Smooth muscle cell (in vitro differentiated cells): ENCODE measurements at regions not wholly inside any gene's neighbourhood (a gene's known extent, or its start where the extent isn't known, plus 50 kb on each side); places are given as distances from the start of the nearest gene placed in this dataset.

Experiments used
- DNase-seq: peaks from one replicate; lab custom pipeline; 2025; ENCODE audit not compliant: unreplicated experiment; lab: John Stamatoyannopoulos, UW
- H2AFZ ChIP-seq: fragments of 200-600 bp; sonication (generic); 2 replicates; pipeline ENCODE4 v1.6.0; 2016; ENCODE audit warnings: antibody characterized with exemption, low read depth, mild to moderate bottlenecking
- H3F3A ChIP-seq: fragments of 200-600 bp; sonication (generic); 2 replicates; pipeline ENCODE4 v1.6.0; 2017; ENCODE audit warnings: antibody characterized with exemption, low read depth
- H3K27ac ChIP-seq: fragments of 200-600 bp; sonication (generic); 2 replicates; pipeline ENCODE4 v1.5.1; 2016; ENCODE audit warnings: low read depth, mild to moderate bottlenecking
- H3K27me3 ChIP-seq: fragments of 200-600 bp; sonication (generic); 2 replicates; pipeline ENCODE4 v1.6.1; 2016; ENCODE audit warnings: low read depth, mild to moderate bottlenecking
- H3K36me3 ChIP-seq: fragments of 200-600 bp; sonication (generic); 2 replicates; pipeline ENCODE4 v1.5.1; 2016; ENCODE audit warnings: low read depth
- H3K4me1 ChIP-seq: fragments of 200-600 bp; sonication (generic); 2 replicates; pipeline ENCODE4 v1.5.1; 2016; ENCODE audit warnings: low read depth
- H3K4me2 ChIP-seq: fragments of 200-600 bp; sonication (generic); 2 replicates; pipeline ENCODE4 v1.6.0; 2016; ENCODE audit warnings: mild to moderate bottlenecking
- H3K4me3 ChIP-seq: fragments of 200-600 bp; sonication (generic); 2 replicates; pipeline ENCODE4 v1.5.1; 2016; ENCODE audit warnings: mild to moderate bottlenecking
- H3K79me2 ChIP-seq: fragments of 200-600 bp; sonication (generic); 2 replicates; pipeline ENCODE4 v1.6.0; 2016; ENCODE audit warnings: low read depth, mild to moderate bottlenecking
- H3K9ac ChIP-seq: fragments of 200-600 bp; sonication (generic); 2 replicates; pipeline ENCODE4 v1.6.0; 2016; ENCODE audit warnings: low read depth
- H3K9me3 ChIP-seq: fragments of 200-600 bp; sonication (generic); replicated peaks from 2 replicates; pipeline ENCODE4 v1.5.1; 2016; ENCODE audit warnings: low read depth
- H4K20me1 ChIP-seq: fragments of 200-600 bp; sonication (generic); 2 replicates; pipeline ENCODE4 v1.6.0; 2016; ENCODE audit warnings: low read depth
- CTCF ChIP-seq: fragments of 200-600 bp; sonication (generic); IDR thresholded peaks from 2 replicates; pipeline ENCODE4 v1.5.1; 2017; ENCODE audit warnings: borderline replicate concordance, mild to moderate bottlenecking, antibody characterized with exemption; ENCODE audit not compliant: insufficient read depth, poor library complexity, severe bottlenecking
- WGBS: methylation state at CpG from one replicate; pipeline ENCODE4 v1.1.7; 2016; ENCODE audit warnings: low lambda C conversion rate; 5-methylcytosine and 5-hydroxymethylcytosine counted together

GRCh38 chr13:77832339-77833100 lies 86.1 kb downstream of the EDNRB start:
- no peak overlapping the region for H3K4me3 ChIP-seq
- H3K9me3 ChIP-seq = no peaks in the 10 kb centered on the region
- TF ChIP-seq CTCF = no peak
- no peaks in the 10 kb centered on the region for H3K27me3 ChIP-seq
- no peak overlapping the region for H3K4me2 ChIP-seq
- WGBS = 97% methylated on average over 2 of the region's 2 CpGs
- H3K4me1 ChIP-seq = peaks cover 33% of the 10 kb centered on the region
- H3K36me3 ChIP-seq = no peaks in the 10 kb centered on the region
- peak overlapping the region; percentile 64 for H3K27ac ChIP-seq
- H3K79me2 ChIP-seq = no peaks in the 10 kb centered on the region
- DNase-seq = no peak
- no peak overlapping the region for H3K9ac ChIP-seq
- no peaks in the 10 kb centered on the region for H4K20me1 ChIP-seq
- no peaks in the 10 kb centered on the region for H3F3A ChIP-seq
- H2AFZ ChIP-seq = peak overlapping the region; percentile 44

DNA sequence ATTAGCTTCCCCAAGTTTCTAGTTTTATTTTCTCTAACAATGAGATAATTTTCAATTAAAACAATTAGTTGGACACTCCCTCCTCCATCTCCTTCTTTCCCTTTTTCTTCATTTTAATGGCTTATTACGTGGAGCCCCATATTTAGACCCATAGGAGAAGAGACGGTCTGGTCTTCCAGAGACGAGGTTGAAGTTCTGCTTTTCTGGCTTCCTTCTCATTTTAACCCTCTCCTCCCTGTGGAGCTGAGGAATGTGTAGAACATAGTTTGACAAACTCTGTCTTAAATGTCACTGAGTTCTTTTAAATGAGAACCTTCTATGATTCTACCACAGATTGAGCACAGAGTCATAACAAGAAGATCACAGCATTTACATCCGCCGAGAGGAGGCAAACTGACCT lies 86.8 kb downstream of the EDNRB start:
- H3K9ac ChIP-seq = no peak overlapping the region
- no peaks in the 10 kb centered on the region for H3K79me2 ChIP-seq
- H4K20me1 ChIP-seq = no peaks in the 10 kb centered on the region
- no peak overlapping the region for H3K4me2 ChIP-seq
- no peak overlapping the region for H3K27ac ChIP-seq
- no peak for DNase-seq
- H3K4me3 ChIP-seq = no peak overlapping the region
- H3K4me1 ChIP-seq = peaks cover 33% of the 10 kb centered on the region
- 90% methylated on average over 5 of the region's 5 CpGs for whole genome bisulfite sequencing
- H3F3A ChIP-seq = no peaks in the 10 kb centered on the region
- no peaks in the 10 kb centered on the region for H3K36me3 ChIP-seq
- H3K27me3 ChIP-seq = no peaks in the 10 kb centered on the region
- TF ChIP-seq CTCF = no peak
- H2AFZ ChIP-seq = peak overlapping the region; percentile 44
- no peaks in the 10 kb centered on the region for H3K9me3 ChIP-seq

DNA sequence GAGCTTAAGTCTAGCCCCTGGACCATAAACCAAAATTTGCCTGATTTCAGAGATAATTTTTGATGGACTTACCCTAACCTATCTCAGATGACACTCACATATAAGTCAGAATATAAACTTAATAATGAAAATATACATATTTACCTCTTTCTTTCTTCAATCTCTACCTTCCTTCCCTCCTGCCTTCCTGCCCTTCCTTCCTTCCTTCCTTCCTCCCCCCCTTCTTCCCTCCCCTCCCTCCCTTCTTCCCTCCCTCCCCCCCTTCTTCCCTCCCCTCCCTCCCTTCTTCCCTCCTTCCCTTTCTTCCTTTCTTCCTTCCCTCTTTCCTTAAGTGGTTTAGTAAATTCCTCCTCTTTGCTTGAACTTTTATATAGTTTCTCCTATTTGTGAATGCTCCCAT lies 88.7 kb downstream of the EDNRB start:
- TF ChIP-seq CTCF = no peak

DNA sequence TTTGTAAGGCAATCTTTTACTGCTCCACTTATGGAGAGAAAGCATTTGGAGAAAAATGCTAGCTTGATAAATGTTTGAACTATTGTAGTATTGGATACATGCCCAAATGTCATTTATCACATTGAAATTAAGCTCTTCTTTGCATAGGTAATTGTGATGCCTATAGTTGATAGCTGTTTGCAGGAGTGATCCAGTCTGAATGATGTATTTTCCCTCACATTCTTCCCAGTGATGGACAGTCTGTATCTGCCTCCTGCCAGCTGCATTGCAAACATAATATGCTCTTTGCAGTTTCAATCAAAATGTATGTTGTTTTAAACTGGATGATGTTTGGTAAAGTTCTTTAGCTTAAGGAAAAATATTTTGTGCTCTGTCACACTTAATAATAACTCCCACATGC lies 89.8 kb downstream of the EDNRB start:
- Histone ChIP-seq H3F3A (no peaks in the 10 kb centered on the region), H3K9ac (no peak overlapping the region), H4K20me1 (no peaks in the 10 kb centered on the region), H3K27me3 (no peaks in the 10 kb centered on the region), H3K27ac (no peak overlapping the region), H3K79me2 (no peaks in the 10 kb centered on the region), H2AFZ (peak overlapping the region; percentile 35), H3K36me3 (no peaks in the 10 kb centered on the region), H3K4me1 (peaks cover 27% of the 10 kb centered on the region), H3K4me3 (no peak overlapping the region), H3K9me3 (no peaks in the 10 kb centered on the region), H3K4me2 (no peak overlapping the region)
- TF ChIP-seq CTCF = no peak
- no peak for DNase-seq

More for the DNA sequence above, 88.7 kb downstream of the EDNRB start:
- no peak overlapping the region for H3K4me2 ChIP-seq
- no peak for DNase-seq
- H3K4me3 ChIP-seq = no peak overlapping the region
- H3K79me2 ChIP-seq = no peaks in the 10 kb centered on the region
- H4K20me1 ChIP-seq = no peaks in the 10 kb centered on the region
- no peak overlapping the region for H2AFZ ChIP-seq
- no peaks in the 10 kb centered on the region for H3K36me3 ChIP-seq
- H3F3A ChIP-seq = no peaks in the 10 kb centered on the region
- H3K9me3 ChIP-seq = no peaks in the 10 kb centered on the region
- H3K27me3 ChIP-seq = no peaks in the 10 kb centered on the region
- H3K9ac ChIP-seq = no peak overlapping the region
- H3K4me1 ChIP-seq = peaks cover 33% of the 10 kb centered on the region
- H3K27ac ChIP-seq = no peak overlapping the region
